HG02610 (cell line): ENCODE measurements at regions not wholly inside any gene's neighbourhood (a gene's known extent, or its start where the extent isn't known, plus 50 kb on each side); places are given as distances from the start of the nearest gene placed in this dataset.

ENCODE experiments used
- ATAC-seq: cut with Tn5 transposase; IDR thresholded peaks from one replicate; pipeline ENCODE4 v1.9.1; 2021; ENCODE audit warnings: mild to moderate bottlenecking, moderate library complexity; ENCODE audit not compliant: unreplicated experiment

DNA sequence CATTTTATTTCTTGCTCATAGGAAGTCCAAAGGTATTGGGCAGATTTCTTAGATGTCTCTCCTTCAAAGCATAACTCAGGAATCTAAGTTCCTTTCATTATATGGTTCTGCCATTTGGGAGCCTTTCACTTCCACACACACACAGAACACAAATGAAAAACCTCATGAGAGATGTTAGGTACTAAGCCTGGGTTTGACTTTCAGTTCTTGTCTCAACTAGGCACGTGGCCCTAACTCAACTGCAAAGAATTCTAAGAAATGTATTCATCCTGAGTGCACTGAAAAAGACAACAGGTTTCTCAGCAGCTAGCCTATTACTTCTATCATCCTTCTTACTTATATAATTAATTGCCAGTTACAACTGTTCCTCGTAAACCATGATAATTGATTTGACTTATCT, 190.0 kb upstream of the SAMSN1 start:
- peak; percentile 69 for ATAC-seq

DNA sequence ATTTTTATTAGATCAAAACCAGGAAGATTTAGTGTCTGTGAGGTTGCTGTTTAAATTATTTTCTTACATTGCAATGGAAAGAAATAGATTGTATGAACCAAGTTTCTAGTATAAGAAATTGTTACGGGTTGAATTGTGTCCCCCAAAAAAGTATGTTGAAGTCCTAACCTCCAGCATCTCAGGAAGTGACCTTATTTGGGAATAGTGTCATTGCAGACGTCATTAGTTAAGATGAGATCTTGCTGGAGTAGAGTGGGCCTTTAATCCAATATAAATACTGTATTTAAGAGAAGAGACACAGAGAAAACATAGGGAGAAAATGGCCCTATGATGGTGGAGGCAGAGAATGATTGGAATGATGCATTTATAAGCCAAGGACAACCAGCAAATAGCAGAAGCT, 188.7 kb upstream of the SAMSN1 start:
- no peak for ATAC-seq

- ATAC-seq, result peak; percentile 45
These were observed 188.1 kb upstream of the SAMSN1 start for GRCh38 chr21:14734191-14734590.

DNA sequence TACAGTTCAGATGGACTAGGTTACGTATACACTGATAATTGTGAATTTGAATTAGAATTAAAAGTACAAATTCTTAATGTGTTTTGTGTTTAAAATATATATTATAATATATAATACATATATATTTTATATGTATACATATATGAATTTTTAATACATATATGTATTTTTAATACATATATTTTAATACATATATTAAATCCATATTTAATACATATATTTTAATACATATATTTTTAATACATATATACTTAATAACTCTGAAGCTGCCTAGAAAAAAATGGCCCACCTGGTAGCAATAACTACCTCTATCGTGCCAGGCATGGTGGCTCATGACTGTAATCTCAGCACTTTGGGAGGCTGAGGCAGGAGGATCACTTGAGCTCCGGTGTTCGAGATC, 179.1 kb upstream of the SAMSN1 start:
- ATAC-seq, result no peak

- no peak for ATAC-seq
These were observed 176.8 kb upstream of the SAMSN1 start for GRCh38 chr21:14722841-14723483.

DNA sequence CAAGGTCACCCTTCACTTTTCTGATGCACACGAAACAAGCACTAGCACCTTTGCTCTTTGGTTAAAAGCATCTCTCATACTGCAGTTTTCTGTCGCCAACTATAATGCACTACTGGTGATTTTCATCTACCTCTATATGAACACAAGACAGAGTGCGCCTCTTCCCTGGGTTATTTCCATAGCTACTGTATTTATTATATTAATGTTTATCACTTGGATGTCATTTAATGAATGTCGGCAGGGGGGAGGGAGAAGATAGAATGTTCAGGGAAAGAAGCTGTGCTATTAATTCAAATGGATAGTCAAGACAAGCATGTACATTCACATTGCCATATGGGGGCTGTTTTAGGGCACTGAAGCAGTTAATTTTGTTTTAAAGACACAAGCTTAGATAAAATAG, 174.1 kb upstream of the SAMSN1 start:
- ATAC-seq, result no peak

- ATAC-seq, result no peak
These were observed 172.8 kb upstream of the SAMSN1 start for GRCh38 chr21:14718951-14719350.

GRCh38 chr21:14716761-14717396, 170.8 kb upstream of the SAMSN1 start:
- no peak for ATAC-seq

GRCh38 chr21:14713109-14713508, 167.0 kb upstream of the SAMSN1 start:
- ATAC-seq, result no peak

DNA sequence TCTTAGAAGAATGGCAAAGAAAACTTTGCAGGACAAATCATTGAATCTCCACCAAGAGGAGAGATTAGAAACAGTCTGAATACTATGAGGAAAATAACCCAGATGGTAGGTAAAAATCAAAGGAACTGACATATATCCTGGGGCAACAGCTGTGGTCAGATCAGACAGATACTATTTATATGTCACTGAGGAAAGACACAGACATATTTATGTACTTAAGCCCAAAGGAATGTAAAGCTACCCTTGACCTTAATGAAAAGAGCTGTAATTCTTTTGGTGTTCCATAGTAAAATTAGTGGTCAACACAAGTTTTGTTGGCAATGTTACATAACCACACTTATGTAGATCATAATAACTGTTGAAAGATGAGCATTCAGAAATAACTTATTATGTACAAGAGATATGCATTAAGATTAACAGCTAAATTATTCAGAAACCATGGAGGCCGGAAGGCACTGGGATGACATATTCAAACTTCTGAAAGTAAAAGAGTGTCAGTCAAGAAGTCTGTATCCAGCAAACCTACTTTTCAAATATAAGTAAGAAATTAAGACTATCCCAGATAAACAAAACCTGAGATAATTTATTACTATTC, 166.1 kb upstream of the SAMSN1 start:
- no peak for ATAC-seq

GRCh38 chr21:14711287-14711686, 165.2 kb upstream of the SAMSN1 start:
- no peak for ATAC-seq

DNA sequence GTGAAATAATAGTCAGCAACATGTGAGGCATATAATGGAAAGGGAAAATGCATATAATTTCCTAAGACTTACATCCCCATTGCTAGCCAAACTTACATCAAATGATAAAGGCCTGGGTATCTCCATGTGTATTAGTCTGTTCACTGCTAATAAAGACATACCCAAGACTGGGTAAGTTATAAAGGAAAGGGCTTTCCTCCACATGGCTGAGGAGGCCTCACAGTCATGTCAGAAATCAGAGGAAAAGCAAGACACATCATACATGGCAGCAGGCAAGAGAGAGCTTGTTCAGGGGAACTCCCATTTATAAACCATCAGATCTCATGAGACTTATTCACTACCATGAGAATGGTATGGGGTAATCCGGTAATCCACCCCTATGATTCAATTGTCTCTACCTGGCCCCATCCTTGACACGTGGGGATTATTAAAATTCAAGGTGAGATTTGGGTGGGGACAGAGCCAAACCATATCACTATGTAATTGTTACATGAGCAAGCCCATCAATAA, 161.5 kb upstream of the SAMSN1 start:
- ATAC-seq, result no peak

DNA sequence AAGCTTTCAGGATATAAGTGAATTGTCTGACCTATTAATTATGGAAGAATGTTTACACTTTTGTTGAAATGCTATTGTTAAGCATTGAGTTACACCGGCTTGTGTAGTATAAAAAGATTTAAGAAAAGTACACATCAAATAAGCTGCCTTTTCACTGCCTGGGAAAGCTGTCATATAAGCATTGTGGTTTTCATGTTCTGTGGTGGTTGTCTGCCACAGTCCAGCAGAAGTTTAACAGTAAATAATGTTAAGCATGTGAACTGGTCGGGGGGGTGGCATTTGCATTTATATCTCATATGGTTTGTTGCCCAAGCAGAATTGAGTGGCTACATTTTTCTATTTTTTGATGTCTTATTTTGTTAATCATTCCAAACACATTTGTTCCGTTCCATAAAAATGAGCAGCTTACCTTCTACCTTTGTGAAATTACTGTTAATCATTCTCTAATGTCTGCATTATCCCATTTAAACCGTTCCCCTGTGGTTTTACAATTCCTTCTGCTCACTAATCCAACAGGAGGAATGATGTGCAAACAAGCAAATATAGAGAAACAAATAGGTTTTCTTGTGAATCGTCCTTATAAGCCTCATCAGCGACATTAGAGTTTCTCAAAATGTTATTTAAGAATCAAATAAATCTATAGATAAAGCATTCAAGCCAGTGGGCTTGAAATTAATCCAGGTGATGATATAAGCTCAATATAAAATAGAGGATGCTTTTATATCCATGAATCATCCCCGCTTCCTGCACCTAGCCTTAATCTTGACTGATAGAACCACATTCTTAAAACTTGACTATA, 160.8 kb upstream of the SAMSN1 start:
- ATAC-seq, result no peak

- no peak for ATAC-seq
These were observed 153.6 kb upstream of the SAMSN1 start for GRCh38 chr21:14699433-14700407.

DNA sequence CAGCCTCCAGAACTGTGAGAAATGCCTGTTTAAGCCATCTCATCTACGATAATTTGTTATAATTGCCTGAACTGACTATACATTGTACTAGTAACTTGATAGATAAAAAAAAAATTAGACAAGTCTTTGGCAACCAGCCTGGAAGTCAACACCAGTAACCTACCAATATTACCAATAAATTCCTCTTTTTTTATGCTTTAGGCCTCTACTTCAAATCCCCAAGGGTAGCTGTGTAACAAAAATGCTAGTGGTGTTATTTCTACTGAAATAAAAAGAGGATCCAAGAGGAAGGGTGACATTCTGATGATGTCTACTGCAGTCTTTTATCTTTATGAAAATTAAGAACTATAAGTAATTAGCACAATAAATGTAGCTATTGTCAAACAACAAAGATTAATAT, 151.7 kb upstream of the SAMSN1 start:
- no peak for ATAC-seq

DNA sequence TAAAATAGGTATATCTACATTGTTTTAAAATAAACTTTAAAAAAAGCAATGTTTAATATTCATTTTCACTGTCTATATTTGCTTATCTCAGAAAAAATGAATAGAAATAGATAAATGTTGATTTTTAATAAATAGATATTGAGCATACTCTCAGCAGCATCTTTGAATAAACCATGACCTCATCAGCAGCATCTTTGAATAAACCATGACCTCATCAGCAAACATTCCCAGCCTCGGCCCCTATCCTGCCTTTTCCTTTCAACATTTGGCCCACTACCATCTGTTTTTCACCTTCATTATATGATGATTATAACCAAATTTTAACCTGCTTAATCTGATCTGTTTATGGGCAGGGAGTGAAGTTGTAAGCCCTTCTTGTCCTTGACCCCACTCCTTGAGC, 148.7 kb upstream of the SAMSN1 start:
- no peak for ATAC-seq

DNA sequence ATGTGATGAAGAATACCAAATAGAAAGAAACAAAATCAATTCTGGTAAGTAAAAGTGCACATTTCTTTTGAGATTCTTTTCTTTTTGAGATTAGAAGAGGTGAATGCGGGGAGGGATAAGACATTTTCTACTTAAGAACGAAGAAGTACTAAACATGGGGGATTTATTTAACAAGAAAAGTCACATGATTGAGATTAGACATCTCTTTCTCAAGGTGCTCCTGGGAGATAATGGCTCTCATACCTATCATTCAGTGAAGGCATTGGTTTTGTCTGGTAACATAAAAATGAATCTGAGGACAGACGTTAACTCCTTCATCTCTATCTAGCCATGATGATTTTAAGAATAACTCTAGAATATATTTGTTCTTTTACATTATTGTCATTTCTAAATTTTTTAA, 147.9 kb upstream of the SAMSN1 start:
- ATAC-seq, result no peak

DNA sequence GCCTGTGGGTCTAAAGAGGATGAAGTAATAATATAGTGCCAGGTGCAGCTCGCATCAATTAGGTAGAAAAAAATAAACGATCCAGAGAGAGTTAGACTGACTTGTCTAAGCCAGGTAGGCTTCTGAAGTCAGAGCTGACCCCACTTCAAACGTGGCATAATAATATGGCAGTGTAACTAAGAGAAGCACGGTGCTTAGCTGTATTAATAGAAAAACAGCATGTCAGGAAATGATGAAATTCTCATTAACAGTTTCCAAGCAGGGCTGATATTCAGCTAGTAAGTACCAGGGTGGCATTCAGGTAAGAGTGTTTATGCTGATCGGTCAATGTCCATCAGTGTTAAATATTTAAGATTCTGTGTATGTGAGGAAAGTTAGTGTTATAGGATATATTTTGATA, 145.8 kb upstream of the SAMSN1 start:
- no peak for ATAC-seq

GRCh38 chr21:14690886-14691285, 144.8 kb upstream of the SAMSN1 start:
- no peak for ATAC-seq

- no peak for ATAC-seq
These were observed 142.8 kb upstream of the SAMSN1 start for GRCh38 chr21:14688936-14689335.
